Limb (tissue), 2 donors: ENCODE measurements at regions not wholly inside any gene's neighbourhood (a gene's known extent, or its start where the extent isn't known, plus 50 kb on each side); places are given as distances from the start of the nearest gene placed in this dataset.

Experiments used
- DNase-seq, 2 donors: peaks; one replicate each; pipeline ENCODE4 v3.0.0-alpha.2; 2016; ENCODE audit errors: extremely low spot score in 2 of 2

DNA sequence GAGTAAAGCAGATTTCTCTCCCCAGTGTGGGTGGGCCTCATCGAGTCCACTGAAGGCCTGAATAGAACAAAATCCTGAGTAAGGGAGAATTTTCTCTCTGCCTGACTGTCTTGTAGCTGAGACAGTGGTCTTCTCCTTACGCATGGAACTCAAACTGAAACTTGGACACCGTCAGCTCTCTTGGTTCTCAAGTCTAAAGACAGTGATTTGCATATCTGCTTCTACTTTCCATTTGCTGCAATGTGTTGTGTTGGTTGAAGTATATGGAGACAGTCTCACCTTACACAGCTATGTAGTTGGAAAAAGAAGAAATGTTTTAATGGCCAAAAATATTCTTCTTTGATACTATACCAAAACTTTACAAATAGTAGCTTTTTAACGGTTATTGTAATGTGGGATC is 160.2 kb upstream of the LMNTD1 start:
- no peak for DNase-seq

DNA sequence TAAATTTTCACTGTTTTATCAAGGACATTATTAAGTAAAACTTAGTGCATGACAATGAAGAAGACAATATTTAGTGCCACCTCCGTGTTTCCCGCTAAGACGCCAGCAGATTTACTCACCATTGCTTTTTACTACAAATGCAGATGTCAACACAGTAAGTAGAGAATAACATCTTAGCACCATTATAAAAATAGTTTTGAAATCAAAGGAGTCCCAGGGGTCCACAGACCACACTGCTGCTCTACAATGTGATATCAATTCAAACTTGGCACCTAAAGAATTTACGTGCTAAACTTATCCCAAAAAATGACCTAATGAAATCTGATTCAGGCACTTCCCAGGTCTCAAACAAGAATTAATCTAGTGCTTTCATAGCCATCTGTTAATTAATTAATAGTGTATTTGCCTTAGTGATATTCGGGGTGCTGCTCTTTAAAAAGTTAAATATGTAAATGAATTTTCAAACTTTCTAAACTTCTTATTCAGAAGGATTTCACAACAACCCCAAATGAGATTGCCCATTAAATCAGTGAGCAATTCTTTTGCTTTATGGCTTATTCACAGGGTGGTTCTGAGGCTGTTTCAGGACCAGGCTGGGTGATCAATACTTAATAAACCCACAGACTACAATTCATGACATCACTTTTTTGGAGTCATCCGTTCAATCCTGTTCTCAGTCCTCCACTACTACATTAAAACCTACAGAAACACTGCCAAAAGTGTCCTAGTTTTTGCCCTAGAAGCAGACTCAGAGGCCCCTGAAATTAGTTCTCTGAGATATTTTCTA is 161.3 kb upstream of the LMNTD1 start:
- peak in 1 of 2 donors; percentile 44 for DNase-seq

DNA sequence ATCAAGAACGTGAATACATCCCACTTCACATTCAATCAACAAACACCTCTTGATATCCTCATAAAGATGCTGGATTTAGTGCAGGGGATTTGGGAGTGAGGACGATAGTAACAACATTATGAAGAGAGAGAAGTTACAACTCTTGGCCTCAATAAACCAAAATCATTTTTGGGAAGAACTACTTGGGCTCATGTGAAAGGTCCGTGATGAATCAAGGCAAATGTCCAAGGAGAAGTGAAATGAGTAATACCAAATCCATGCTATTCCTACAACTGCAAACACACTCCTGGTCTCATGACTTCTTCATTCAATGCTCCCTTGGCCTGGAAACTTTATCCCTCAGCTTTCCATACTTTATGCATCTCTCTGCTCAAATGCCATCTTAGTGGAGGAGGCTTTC is 162.0 kb upstream of the LMNTD1 start:
- DNase-seq: peak in 1 of 2 donors; percentile 40

DNA sequence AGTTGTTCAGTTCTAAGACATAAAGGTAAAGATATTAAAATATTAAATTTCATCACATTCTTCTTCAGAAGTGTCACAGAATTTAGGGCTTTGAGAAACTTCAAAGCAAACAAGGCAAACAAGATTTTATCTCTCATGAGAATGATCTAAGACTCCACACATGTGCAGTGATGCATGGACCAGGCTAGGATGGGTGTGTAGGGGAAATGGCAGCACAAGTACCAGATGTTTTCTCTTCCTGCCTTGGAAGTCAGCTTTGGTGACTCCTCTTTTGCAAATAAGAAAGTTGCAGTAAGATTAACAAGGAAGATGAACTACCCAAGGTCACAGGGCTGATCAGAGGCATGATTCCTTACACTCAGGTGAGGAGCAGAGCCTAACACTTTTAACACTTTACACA is 163.8 kb upstream of the LMNTD1 start:
- DNase-seq: no peak

DNA sequence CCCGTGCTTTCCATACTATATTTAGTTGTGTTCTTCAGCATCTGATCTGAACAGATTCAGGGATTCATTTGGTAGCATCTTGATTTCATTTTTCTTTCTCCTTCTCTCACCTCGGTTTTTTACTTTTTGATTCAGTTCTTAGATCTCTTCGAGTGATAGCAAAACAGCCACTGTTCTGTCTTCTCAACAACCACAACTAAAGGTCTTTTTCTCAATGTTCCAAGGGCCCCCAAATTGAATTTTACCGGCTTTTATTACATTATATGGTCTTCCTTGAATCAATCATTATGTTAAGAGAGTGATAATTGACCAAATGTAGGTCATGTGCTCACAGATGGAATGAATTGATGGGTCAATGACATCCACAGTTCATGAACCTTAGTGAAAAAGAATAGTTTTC is 164.5 kb upstream of the LMNTD1 start:
- no peak for DNase-seq

DNA sequence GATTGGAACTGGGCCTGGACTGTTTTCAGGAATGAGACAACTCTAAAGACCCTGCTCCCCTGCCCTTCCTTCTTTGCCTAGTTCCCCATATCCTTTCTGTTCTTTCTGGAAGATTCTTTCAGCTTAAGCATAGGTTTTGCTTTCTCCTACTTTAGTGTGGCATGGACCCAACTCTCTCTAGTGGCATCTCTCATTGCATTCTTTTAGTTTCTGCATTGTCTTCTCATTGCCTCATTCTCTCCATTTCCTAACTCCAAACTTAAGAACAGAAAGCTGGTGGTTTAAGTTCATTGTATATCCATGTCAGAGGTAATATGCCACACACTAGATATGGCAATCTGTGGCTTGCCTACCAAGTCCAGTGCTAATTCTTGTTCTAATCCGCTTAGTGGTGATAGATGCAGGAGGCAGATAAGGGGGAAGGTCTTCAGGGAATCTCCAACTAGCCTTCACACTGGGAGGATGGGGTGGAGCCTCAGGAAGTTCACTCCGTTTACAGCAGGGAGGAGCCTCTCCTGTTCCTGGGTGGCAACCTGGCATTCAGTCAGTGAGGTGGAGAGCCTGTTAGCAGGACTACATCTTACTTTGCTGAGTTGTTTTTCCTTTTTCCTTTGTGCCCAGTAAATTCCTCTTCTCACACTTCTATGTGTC is 165.1 kb upstream of the LMNTD1 start:
- DNase-seq: no peak

DNA sequence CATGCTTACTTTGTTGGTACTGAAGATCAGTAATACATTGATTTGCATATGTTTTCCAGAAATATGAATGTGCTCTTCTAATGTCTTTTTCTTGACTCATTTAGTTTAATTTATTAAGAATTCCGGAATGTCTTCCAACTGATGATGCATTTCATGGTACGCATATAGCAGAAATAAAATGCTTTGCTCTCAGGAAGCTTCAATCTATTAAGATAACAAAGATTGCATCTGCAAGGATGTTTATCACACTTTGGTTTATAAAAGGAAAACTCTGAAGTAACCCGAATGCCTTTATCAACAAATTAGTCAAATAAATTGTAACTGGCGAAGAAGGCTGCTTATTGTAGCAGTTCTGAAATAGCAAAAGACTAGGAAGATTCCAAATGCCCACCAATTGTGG is 166.4 kb upstream of the LMNTD1 start:
- no peak for DNase-seq

DNA sequence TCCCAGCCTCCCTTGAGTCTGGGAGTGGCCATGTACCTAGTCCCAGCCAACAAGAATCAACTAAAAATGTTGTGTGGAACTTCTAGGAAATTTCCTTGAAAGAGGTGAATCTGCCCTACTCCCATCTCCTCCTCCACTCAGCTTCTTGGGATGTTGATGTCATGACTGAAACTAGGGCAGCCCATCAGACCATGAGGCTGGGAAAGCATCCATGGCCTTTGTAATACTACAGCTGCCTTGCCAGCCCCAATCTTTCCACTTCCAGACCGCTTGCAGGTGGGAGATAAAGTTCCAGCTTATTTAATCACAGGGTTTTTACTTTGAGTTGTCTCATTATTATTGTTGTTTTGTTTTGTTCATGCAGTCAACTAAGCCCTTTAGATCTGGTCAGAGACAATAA is 170.3 kb upstream of the LMNTD1 start:
- no peak for DNase-seq

DNA sequence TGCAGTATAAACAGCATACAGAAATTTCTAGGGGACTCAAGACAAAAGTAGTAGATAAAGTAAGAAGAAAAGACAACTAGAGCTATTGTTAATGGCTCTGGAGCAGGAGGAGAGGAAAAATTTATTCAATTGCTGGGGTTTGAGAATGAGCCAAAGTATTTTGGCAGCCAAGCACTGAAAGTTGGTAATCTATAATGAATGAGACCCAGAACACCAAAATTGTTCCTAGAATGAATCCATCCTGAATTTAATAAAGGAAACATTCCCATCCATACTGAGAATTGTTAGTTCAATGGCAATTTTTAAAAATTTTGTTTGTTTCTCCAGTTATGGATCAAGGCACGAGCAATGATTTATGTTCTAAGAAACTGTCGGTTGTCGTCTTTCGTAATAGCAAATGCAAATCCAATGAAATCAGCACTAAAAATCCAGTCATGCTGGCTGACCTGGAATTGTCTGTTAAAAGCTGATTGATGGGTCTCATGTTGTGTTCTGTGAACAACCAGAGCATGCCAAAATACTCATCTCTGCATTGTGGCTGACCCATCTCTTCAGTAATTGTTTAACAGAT is 170.9 kb upstream of the LMNTD1 start:
- peak in 1 of 2 donors; percentile 62 for DNase-seq

DNA sequence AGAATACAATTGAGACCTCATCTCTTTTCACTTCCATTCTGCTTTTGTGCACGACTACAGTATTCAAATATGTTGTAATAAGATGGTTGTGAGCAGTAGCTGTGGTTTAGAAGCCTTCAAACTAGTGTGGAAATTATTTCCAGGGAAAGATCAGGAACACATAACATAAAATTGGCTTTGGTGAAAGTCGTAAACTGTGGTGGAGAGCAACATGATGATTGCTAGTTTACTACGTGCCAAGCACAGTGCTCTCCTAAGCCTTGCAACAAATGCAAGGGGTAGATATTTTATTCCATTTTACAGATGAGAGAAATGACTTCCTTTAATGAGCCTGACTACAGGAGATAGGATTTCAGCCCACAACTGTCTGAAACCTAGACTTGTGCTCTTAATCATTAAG is 172.4 kb upstream of the LMNTD1 start:
- DNase-seq: peak in 1 of 2 donors; percentile 55

DNA sequence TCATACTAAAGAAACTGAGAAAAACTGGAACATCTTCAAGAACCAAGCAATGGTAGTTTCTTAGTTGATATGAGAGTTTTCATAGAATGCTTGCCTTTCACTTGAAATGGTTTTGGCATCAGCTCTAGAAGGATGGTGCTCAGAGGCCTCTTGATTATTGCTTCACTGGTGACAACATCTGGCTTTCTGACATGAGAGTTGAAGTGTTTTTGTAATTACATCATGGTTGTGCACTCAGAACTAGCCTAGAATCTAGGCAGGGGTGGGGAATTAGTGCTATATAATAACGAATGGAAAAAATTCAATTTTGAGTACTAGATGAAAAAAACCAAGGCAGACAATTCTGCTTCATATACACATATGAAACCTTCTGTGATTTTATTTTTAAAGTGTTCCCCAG is 172.8 kb upstream of the LMNTD1 start:
- DNase-seq: peak in 1 of 2 donors; percentile 88

DNA sequence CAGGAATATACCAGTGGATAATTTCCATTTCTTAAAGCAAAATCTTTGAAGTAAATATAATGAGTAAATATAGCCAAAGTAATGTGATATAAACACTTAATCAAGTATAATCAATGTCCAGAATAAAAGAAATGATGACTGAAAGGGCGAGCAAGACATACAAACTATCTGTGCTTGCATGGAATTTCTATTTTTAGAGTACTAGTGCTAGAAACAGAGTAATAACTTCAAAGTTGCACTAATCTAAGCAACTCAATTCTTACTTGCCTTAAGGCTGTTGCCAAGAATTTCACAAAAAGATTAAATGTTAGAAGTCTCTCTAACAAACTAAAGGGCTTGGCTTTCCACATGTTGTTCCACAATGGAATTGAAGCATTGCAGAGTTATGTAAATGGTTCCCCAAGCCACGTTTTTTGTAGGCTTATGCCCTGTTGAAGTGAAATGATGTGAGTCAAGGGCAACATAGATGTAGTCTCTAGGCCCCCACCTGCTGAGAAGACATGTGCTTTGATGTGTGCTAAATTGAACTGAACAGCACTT is 175.0 kb upstream of the LMNTD1 start:
- no peak for DNase-seq

DNA sequence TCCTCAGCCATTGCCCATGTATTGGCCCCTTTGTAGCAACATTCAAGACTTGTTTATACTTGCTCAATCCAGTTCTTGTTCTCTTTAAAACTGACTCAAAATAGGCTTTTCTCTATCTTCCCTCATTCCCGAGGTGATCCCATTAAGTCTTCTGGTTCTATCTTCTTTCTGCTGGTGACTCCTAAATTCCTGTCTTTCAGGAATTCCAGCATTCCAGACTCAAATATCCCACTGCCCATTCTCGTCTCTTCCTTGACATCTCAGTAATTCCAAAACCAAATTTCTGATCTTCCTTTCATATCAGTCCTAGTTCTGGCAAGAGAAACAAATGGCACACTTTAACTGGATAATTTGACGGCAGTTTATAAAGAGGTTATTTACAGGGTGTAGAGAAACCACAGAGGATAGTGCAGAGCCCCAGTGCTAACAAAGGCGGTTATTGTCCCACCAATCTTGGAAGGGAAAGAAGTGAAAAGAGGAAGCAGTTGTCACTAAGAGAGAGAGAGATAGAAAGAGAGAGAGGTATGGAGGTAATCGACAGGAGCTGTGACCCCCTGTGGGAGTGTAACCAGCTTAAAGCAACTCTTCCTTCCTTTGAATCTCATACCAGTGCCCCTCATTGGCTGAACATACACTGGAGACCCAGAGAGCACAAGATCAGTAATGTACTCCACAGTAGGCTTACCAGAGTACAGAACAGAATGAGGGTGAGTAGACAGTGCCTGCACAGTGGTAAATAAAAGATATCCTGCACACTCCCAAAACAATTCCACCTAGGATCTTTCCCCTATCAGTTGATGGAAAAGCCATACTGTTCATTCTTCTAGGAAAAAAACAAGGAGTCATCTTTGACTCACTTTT is 177.6 kb upstream of the LMNTD1 start:
- DNase-seq: no peak

DNA sequence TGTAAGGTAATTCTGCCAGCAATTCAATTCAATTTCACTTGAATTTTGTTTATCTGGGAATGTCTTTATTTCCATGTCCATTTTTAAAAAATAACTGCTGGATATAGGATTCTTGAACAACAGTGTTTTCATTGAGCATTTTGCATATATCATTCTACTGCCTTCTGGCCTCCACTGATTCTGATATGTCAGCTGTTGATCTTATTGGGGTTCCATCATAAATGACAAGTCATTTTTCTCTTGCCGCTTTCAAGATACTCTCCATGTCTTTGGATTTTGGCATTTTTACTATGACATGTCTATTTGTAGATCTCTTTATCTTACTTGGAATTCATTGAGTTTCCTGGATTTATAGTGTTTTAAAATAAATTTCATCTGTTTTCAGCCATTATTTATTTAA is 180.5 kb upstream of the LMNTD1 start:
- DNase-seq: no peak

DNA sequence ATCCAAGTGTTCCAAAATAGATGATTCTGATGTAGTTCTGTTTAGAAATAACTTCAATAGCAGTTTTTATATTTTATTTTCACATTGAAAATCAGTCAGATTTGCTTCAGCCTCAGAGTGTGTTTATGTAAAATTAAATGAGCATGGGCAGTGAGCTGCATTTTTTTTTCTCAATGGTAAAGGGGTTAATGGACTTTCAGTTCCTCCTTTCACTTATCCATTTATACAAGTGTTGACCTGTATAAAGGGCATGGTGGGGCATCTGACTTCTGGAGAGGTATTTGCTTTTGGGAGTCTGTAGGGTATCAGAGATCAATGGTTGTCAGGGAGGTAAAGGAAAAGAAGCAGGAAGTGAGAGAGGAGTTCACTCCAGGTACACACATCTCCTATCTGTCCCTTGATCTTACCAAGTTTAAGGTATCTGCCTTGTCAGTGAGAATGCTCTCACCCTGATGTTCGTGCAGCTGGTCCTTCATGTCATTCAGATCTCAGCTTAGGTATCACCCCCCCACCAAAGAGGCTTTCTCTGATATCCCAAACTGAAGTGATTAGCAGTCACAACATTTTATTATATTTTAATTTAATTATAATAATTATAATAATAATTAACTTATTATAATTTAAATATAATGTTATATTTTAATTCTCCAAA is 181.6 kb upstream of the LMNTD1 start:
- DNase-seq: no peak

DNA sequence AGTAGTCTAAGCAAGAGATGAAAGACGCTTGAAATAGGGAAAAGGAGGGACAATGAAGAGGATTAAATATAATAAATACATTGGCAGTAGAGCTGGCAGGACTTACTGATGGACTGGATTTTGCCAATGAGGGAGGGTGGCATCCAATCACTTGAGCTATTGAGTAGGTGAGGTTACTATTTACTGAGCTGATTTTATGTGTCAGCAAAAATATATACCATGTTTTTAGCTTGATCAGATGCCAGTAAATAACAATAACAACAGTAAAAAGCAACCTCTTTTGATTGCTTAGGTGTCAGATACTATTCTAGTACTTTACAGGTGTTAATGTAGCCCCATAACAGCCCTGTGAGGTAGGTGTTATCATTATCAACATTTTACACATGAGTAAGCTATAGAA is 187.5 kb upstream of the LMNTD1 start:
- no peak for DNase-seq

DNA sequence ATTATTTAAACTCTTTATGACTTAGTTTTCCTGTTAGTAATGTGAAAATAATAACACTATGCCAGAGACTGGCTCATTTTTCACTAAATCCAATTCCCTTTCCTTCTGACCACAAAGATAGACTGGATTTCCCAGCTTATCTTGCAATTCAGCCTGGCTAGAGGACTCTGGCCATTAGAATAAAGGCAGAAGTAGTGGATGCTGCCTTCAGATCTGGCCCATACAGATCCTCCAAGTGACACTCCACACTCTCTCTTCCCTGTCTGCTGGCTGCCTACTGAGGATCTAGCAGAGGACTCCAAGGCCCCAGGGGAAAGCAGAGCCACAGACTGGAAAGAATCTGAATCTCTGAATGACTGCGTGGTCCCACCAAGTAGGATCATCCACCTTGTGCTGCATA is 188.8 kb upstream of the LMNTD1 start:
- no peak for DNase-seq

DNA sequence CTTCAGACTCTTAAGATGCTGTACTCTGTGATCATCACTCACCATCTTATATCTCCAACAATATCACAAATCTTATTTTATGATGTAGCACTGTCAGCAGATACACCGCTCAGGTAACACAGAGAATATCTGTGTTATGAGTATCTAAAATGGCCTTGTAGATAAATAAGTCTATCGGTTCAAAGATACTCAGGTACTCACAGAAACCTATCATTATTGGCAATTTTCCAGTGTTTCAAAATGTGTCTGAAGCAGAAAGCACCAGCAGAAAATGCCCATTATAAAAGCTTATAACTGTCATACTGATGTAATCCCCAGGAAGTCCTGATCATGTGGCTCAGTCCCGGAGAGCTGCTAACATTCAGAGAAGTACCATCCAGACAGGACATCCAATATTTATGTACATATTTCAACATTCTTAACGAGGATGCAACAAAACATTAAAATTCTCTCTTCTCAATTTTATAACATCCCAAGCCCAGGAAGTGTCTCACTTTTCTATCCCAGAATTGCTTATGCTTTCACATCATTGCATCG is 190.7 kb upstream of the LMNTD1 start:
- DNase-seq: no peak

DNA sequence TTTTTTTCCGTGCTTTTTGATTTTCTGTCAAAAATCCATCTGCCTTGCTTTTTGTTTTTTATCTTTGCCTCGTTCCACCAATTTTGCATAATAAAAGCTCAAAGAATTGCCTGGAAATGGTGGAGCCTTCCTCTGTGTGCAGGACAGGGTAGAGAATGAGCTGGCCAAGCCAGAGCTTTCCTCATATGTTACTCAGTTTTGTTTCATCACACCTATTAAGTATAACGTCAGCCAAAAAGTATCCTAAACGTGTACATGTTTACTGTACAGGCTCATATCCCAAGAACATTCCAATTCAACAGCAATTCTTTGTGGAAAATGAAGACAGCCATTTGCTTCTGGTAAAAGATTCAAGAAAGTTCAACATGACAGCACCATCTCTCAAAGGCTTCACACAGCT is 191.2 kb upstream of the LMNTD1 start:
- no peak for DNase-seq

DNA sequence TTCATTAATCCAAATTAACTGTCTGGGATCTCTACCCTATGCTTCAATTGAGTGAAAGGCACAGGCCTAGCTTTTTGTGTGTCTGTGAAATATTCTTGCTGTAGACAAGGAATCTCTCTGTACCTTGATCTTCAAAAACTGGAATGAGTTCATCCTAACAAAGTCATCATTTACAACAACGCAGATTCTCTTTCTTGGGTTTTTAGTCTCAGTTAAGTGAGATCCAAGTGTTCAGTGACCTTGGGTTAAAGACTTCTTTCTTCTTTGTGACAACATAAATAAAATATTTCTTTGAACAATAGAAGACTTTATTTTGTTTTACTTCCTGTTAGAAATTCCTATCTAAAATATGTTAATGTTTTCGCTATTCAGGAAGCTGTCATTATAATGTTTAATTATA is 192.2 kb upstream of the LMNTD1 start:
- DNase-seq: no peak

DNA sequence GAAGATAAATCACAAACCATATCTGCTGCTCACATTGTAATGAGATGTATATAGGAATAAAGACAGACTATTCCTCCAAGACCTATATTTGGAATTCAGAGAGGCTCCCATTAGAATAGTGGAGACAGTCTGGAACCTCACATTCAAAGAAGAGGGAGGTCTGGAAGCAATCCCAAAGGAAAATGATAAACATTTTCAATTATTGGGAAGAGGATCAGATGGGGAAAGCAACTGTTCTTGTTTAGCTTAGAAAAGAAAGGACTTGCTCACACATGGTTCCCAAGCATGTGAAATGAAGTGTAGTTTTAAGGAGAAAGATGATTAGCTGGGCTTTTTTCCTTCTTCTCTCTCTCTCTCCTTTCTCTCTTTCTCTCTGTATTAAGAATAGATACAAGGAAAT is 193.0 kb upstream of the LMNTD1 start:
- DNase-seq: no peak
